Adipocyte (in vitro differentiated cells): ENCODE measurements at regions not wholly inside any gene's neighbourhood (a gene's known extent, or its start where the extent isn't known, plus 50 kb on each side); places are given as distances from the start of the nearest gene placed in this dataset.
A peak's percentile ranks its signal among the peaks of the same experiment; 100 is the strongest.

ENCODE experiments used
- DNase-seq: peaks from one replicate; pipeline ENCODE4 v3.0.0-alpha.2; 2015; ENCODE audit warnings: low read depth
- H3K27me3 ChIP-seq: replicated peaks from 2 replicates; pipeline ENCODE4 v1.7.0; 2013; ENCODE audit warnings: mild to moderate bottlenecking, low read length, moderate library complexity; ENCODE audit not compliant: control insufficient read depth, insufficient read depth
- H3K36me3 ChIP-seq: 2 replicates; pipeline ENCODE4 v1.7.0; 2013; ENCODE audit warnings: low read length, mild to moderate bottlenecking, moderate library complexity; ENCODE audit not compliant: control insufficient read depth, insufficient read depth, severe bottlenecking
- H3K4me1 ChIP-seq: 2 replicates; pipeline ENCODE4 v1.7.0; 2013; ENCODE audit warnings: mild to moderate bottlenecking, low read length, moderate library complexity; ENCODE audit not compliant: control insufficient read depth, insufficient read depth
- H3K4me3 ChIP-seq: 2 replicates; pipeline ENCODE4 v1.7.0; 2013; ENCODE audit warnings: mild to moderate bottlenecking, low read length, moderate library complexity
- H3K9ac ChIP-seq: 2 replicates; pipeline ENCODE4 v1.7.0; 2013; ENCODE audit warnings: mild to moderate bottlenecking, low read length, moderate library complexity
- H3K9me3 ChIP-seq: 2 replicates; pipeline ENCODE4 v1.7.0; 2013; ENCODE audit warnings: mild to moderate bottlenecking, low read length, moderate library complexity; ENCODE audit not compliant: control insufficient read depth

GRCh38 chr13:59479629-59480028 is 684.1 kb downstream of the DIAPH3 start:
- H3K9me3 ChIP-seq = no peaks in the 10 kb centered on the region
- no peak overlapping the region for H3K4me3 ChIP-seq
- H3K9ac ChIP-seq = no peak overlapping the region
- no peaks in the 10 kb centered on the region for H3K4me1 ChIP-seq
- no peaks in the 10 kb centered on the region for H3K36me3 ChIP-seq
- no peak for DNase-seq
- no peaks in the 10 kb centered on the region for H3K27me3 ChIP-seq

- no peaks in the 10 kb centered on the region for H3K4me1 ChIP-seq
- no peaks in the 10 kb centered on the region for H3K9me3 ChIP-seq
- H3K36me3 ChIP-seq = no peaks in the 10 kb centered on the region
- H3K27me3 ChIP-seq = no peaks in the 10 kb centered on the region
- no peak overlapping the region for H3K4me3 ChIP-seq
- no peak for DNase-seq
- no peak overlapping the region for H3K9ac ChIP-seq
Observed at GRCh38 chr13:59480396-59481259, 683.1 kb downstream of the DIAPH3 start.

GRCh38 chr13:59483501-59484145 is 680.1 kb downstream of the DIAPH3 start:
- H3K4me1 ChIP-seq = no peaks in the 10 kb centered on the region
- no peaks in the 10 kb centered on the region for H3K9me3 ChIP-seq
- no peaks in the 10 kb centered on the region for H3K36me3 ChIP-seq
- peak; percentile 15 for DNase-seq
- H3K27me3 ChIP-seq = no peaks in the 10 kb centered on the region
- no peak overlapping the region for H3K9ac ChIP-seq
- H3K4me3 ChIP-seq = no peak overlapping the region

GRCh38 chr13:59487883-59488282 is 675.8 kb downstream of the DIAPH3 start:
- Histone ChIP-seq H3K4me1 (no peaks in the 10 kb centered on the region), H3K9ac (no peak overlapping the region), H3K9me3 (no peaks in the 10 kb centered on the region), H3K36me3 (no peaks in the 10 kb centered on the region), H3K27me3 (peaks cover 10% of the 10 kb centered on the region), H3K4me3 (no peak overlapping the region)
- DNase-seq = no peak

GRCh38 chr13:59488436-59488835 is 675.3 kb downstream of the DIAPH3 start:
- no peak for DNase-seq
- Histone ChIP-seq H3K4me1 (no peaks in the 10 kb centered on the region), H3K9me3 (no peaks in the 10 kb centered on the region), H3K4me3 (no peak overlapping the region), H3K36me3 (no peaks in the 10 kb centered on the region), H3K9ac (no peak overlapping the region), H3K27me3 (peaks cover 10% of the 10 kb centered on the region)

- no peaks in the 10 kb centered on the region for H3K9me3 ChIP-seq
- H3K4me3 ChIP-seq = no peak overlapping the region
- no peak overlapping the region for H3K9ac ChIP-seq
- H3K4me1 ChIP-seq = no peaks in the 10 kb centered on the region
- no peaks in the 10 kb centered on the region for H3K36me3 ChIP-seq
- peaks cover 10% of the 10 kb centered on the region for H3K27me3 ChIP-seq
- DNase-seq = no peak
Observed at GRCh38 chr13:59490651-59491050, 673.1 kb downstream of the DIAPH3 start.

GRCh38 chr13:59492030-59492636 is 671.6 kb downstream of the DIAPH3 start:
- Histone ChIP-seq H3K27me3 (peaks cover 25% of the 10 kb centered on the region), H3K9ac (no peak overlapping the region), H3K9me3 (no peaks in the 10 kb centered on the region), H3K4me3 (no peak overlapping the region), H3K36me3 (no peaks in the 10 kb centered on the region), H3K4me1 (no peaks in the 10 kb centered on the region)
- DNase-seq = peak; percentile 14

- H3K36me3 ChIP-seq = no peaks in the 10 kb centered on the region
- no peaks in the 10 kb centered on the region for H3K9me3 ChIP-seq
- H3K4me1 ChIP-seq = no peaks in the 10 kb centered on the region
- DNase-seq = no peak
- no peak overlapping the region for H3K4me3 ChIP-seq
- no peak overlapping the region for H3K9ac ChIP-seq
- H3K27me3 ChIP-seq = peaks cover 33% of the 10 kb centered on the region
Observed at GRCh38 chr13:59493436-59493965, 670.2 kb downstream of the DIAPH3 start.

GRCh38 chr13:59494151-59494550 is 669.6 kb downstream of the DIAPH3 start:
- no peaks in the 10 kb centered on the region for H3K9me3 ChIP-seq
- DNase-seq = no peak
- H3K27me3 ChIP-seq = peaks cover 33% of the 10 kb centered on the region
- no peaks in the 10 kb centered on the region for H3K4me1 ChIP-seq
- no peak overlapping the region for H3K4me3 ChIP-seq
- no peaks in the 10 kb centered on the region for H3K36me3 ChIP-seq
- no peak overlapping the region for H3K9ac ChIP-seq

- Histone ChIP-seq H3K4me1 (no peaks in the 10 kb centered on the region), H3K27me3 (peaks cover 33% of the 10 kb centered on the region), H3K4me3 (no peak overlapping the region), H3K36me3 (no peaks in the 10 kb centered on the region), H3K9me3 (no peaks in the 10 kb centered on the region), H3K9ac (no peak overlapping the region)
- peak; percentile 67 for DNase-seq
Observed at GRCh38 chr13:59494560-59494970, 669.2 kb downstream of the DIAPH3 start.

- H3K4me1 ChIP-seq = no peaks in the 10 kb centered on the region
- H3K9ac ChIP-seq = no peak overlapping the region
- peaks cover 29% of the 10 kb centered on the region for H3K27me3 ChIP-seq
- H3K4me3 ChIP-seq = no peak overlapping the region
- no peaks in the 10 kb centered on the region for H3K36me3 ChIP-seq
- no peaks in the 10 kb centered on the region for H3K9me3 ChIP-seq
- no peak for DNase-seq
Observed at GRCh38 chr13:59495299-59495698, 668.4 kb downstream of the DIAPH3 start.
